SU-DHL-6 (cell line): ENCODE measurements at regions not wholly inside any gene's neighbourhood (a gene's known extent, or its start where the extent isn't known, plus 50 kb on each side); places are given as distances from the start of the nearest gene placed in this dataset.

Experiments used
- H2AFZ ChIP-seq: fragments of 200-600 bp; sonication (generic); 2 replicates; pipeline ENCODE4 v1.6.1; 2014; ENCODE audit warnings: low read depth, mild to moderate bottlenecking, moderate library complexity, mixed read lengths, antibody characterized with exemption, low read length; ENCODE audit not compliant: severe bottlenecking
- H3F3A ChIP-seq: fragments of 200-600 bp; shearing (Covaris generic); 2 replicates; pipeline ENCODE4 v1.6.0; 2016; ENCODE audit warnings: antibody characterized with exemption, mild to moderate bottlenecking; ENCODE audit not compliant: insufficient read depth
- H3K27ac ChIP-seq: fragments of 200-600 bp; sonication (generic); 2 replicates; pipeline ENCODE4 v1.5.1; 2016; ENCODE audit warnings: low read depth, mild to moderate bottlenecking, low read length, moderate library complexity, mixed read lengths
- H3K27me3 ChIP-seq: fragments of 200-600 bp; sonication (generic), shearing (Covaris generic); 2 replicates; pipeline ENCODE4 v1.6.0; 2014; ENCODE audit warnings: mild to moderate bottlenecking, low read length
- H3K36me3 ChIP-seq: fragments of 200-600 bp; sonication (generic); 2 replicates; pipeline ENCODE4 v1.6.1; 2014; ENCODE audit warnings: mild to moderate bottlenecking, low read length, mixed read lengths
- H3K4me2 ChIP-seq: fragments of 300-600, 200-600 bp; shearing (Covaris generic), sonication (generic); 2 replicates; pipeline ENCODE4 v1.6.0; 2014; ENCODE audit warnings: low read length, low read depth, mild to moderate bottlenecking; ENCODE audit not compliant: poor library complexity, severe bottlenecking
- H3K4me3 ChIP-seq: fragments of 200-600 bp; sonication (generic); 2 replicates; pipeline ENCODE4 v1.5.1; 2014; ENCODE audit warnings: antibody characterized with exemption, low read length, mild to moderate bottlenecking, mixed read lengths; ENCODE audit not compliant: insufficient read depth, poor library complexity, severe bottlenecking
- H3K79me2 ChIP-seq: fragments of 200-600 bp; sonication (generic); 2 replicates; pipeline ENCODE4 v1.6.1; 2014; ENCODE audit warnings: mild to moderate bottlenecking, low read length, moderate library complexity; ENCODE audit not compliant: insufficient read depth
- H3K9ac ChIP-seq: fragments of 200-600 bp; sonication (generic); 2 replicates; pipeline ENCODE4 v1.7.0; 2014; ENCODE audit warnings: mild to moderate bottlenecking, low read length
- H3K9me2 ChIP-seq: fragments of 200-600 bp; sonication (generic); replicated peaks from 2 replicates; pipeline ENCODE4 v1.6.1; 2014; ENCODE audit warnings: low read length; ENCODE audit not compliant: insufficient read depth
- H3K9me3 ChIP-seq: fragments of 200-600 bp; sonication (generic); 2 replicates; pipeline ENCODE4 v1.6.1; 2014; ENCODE audit warnings: low read length, mixed read lengths; ENCODE audit not compliant: insufficient read depth
- H4K20me1 ChIP-seq: fragments of 200-600 bp; sonication (generic); 2 replicates; pipeline ENCODE4 v1.6.1; 2014; ENCODE audit warnings: low read depth, mild to moderate bottlenecking, antibody characterized with exemption, low read length, moderate library complexity, mixed read lengths
- CTCF ChIP-seq: fragments of 200-600 bp; sonication (generic); IDR thresholded peaks from one replicate; pipeline ENCODE4 v1.5.1; 2017; ENCODE audit warnings: antibody characterized with exemption, mild to moderate bottlenecking, low read length, moderate library complexity; ENCODE audit not compliant: insufficient read depth, poor library complexity, severe bottlenecking
- EZH2phosphoT487 ChIP-seq: fragments of 200-600 bp; sonication (generic), shearing (Covaris generic); conservative IDR thresholded peaks from 2 replicates; pipeline ENCODE4 v1.6.1; 2018; ENCODE audit warnings: mild to moderate bottlenecking, antibody characterized with exemption, low read length, moderate library complexity, mixed read lengths

GRCh38 chr18:30676053-30676480 is 366.5 kb downstream of the DSC3 start:
- no peak overlapping the region for H3K9ac ChIP-seq
- no peaks in the 10 kb centered on the region for H3K9me3 ChIP-seq
- H3K27me3 ChIP-seq, result no peaks in the 10 kb centered on the region
- H2AFZ ChIP-seq, result no peak overlapping the region
- H3K79me2 ChIP-seq, result no peaks in the 10 kb centered on the region
- TF ChIP-seq EZH2phosphoT487 (no peak), CTCF (no peak)
- no peaks in the 10 kb centered on the region for H4K20me1 ChIP-seq
- no peak overlapping the region for H3K27ac ChIP-seq
- H3K9me2 ChIP-seq, result no peaks in the 10 kb centered on the region
- H3K4me2 ChIP-seq, result no peak overlapping the region
- no peaks in the 10 kb centered on the region; the same call in 1 of the 2 replicates for H3K36me3 ChIP-seq
- H3K4me3 ChIP-seq, result no peak overlapping the region
- H3F3A ChIP-seq, result no peaks in the 10 kb centered on the region

- Histone ChIP-seq H2AFZ (no peak overlapping the region), H3K27me3 (no peaks in the 10 kb centered on the region), H3K36me3 (no peaks in the 10 kb centered on the region; the same call in 1 of the 2 replicates), H3K4me3 (no peak overlapping the region), H3F3A (no peaks in the 10 kb centered on the region), H3K9me3 (no peaks in the 10 kb centered on the region), H3K27ac (no peak overlapping the region), H3K9ac (no peak overlapping the region), H3K4me2 (no peak overlapping the region), H3K9me2 (no peaks in the 10 kb centered on the region), H4K20me1 (no peaks in the 10 kb centered on the region), H3K79me2 (no peaks in the 10 kb centered on the region)
- no peak for TF ChIP-seq EZH2phosphoT487
- no peak for TF ChIP-seq CTCF
Measured at GRCh38 chr18:30675493-30675892, 367.0 kb downstream of the DSC3 start.

GRCh38 chr18:30675072-30675471 is 367.5 kb downstream of the DSC3 start:
- Histone ChIP-seq H3K4me3 (no peak overlapping the region), H3K36me3 (no peaks in the 10 kb centered on the region; the same call in 1 of the 2 replicates), H3K9me2 (no peaks in the 10 kb centered on the region), H3K4me2 (no peak overlapping the region), H4K20me1 (no peaks in the 10 kb centered on the region), H3K27ac (no peak overlapping the region), H3F3A (no peaks in the 10 kb centered on the region), H3K9me3 (no peaks in the 10 kb centered on the region), H3K27me3 (no peaks in the 10 kb centered on the region), H3K79me2 (no peaks in the 10 kb centered on the region), H3K9ac (no peak overlapping the region), H2AFZ (no peak overlapping the region)
- no peak for TF ChIP-seq EZH2phosphoT487
- TF ChIP-seq CTCF, result no peak
